Stimulated activated memory B cell treated with anti-CD40 and anti-IgM and Interleukin-4, amounts not matched to agents 10 μg/mL and 1 μg/mL and 100 μg/mL, for 72 hours (primary cell): ENCODE measurements at regions not wholly inside any gene's neighbourhood (a gene's known extent, or its start where the extent isn't known, plus 50 kb on each side); places are given as distances from the start of the nearest gene placed in this dataset.
"Not testable (repeated sequence)": the region's sequence is repeated elsewhere in the genome, so short reads cannot be mapped to it uniquely, and the experiment has no call there.

Experiments used
- ATAC-seq: fragments of 150-1000 bp; cut with Tn5 transposase; 2 replicates; pipeline ENCODE4 v1.10.0; 2021
- H3K27ac Mint-ChIP-seq: one replicate; pipeline ENCODE4 v1.8.0; 2022; ENCODE audit warnings: mild to moderate bottlenecking, mixed read lengths
- H3K27me3 Mint-ChIP-seq: one replicate; pipeline ENCODE4 v1.8.0; 2022; ENCODE audit warnings: mixed read lengths
- H3K36me3 Mint-ChIP-seq: one replicate; pipeline ENCODE4 v1.8.0; 2022; ENCODE audit warnings: mixed read lengths
- H3K4me1 Mint-ChIP-seq: one replicate; pipeline ENCODE4 v1.8.0; 2022; ENCODE audit warnings: mixed read lengths
- H3K4me3 Mint-ChIP-seq: one replicate; pipeline ENCODE4 v1.8.0; 2022; ENCODE audit warnings: mild to moderate bottlenecking, moderate library complexity, mixed read lengths
- H3K9me3 Mint-ChIP-seq: one replicate; pipeline ENCODE4 v1.8.0; 2022; ENCODE audit warnings: mixed read lengths

GRCh38 chr16:33913601-33914000 is 454.2 kb downstream of the TP53TG3F start:
- not testable (repeated sequence) for H3K27me3 Mint-ChIP-seq, H3K27ac Mint-ChIP-seq, H3K9me3 Mint-ChIP-seq, H3K4me3 Mint-ChIP-seq, H3K4me1 Mint-ChIP-seq, ATAC-seq, H3K36me3 Mint-ChIP-seq

DNA sequence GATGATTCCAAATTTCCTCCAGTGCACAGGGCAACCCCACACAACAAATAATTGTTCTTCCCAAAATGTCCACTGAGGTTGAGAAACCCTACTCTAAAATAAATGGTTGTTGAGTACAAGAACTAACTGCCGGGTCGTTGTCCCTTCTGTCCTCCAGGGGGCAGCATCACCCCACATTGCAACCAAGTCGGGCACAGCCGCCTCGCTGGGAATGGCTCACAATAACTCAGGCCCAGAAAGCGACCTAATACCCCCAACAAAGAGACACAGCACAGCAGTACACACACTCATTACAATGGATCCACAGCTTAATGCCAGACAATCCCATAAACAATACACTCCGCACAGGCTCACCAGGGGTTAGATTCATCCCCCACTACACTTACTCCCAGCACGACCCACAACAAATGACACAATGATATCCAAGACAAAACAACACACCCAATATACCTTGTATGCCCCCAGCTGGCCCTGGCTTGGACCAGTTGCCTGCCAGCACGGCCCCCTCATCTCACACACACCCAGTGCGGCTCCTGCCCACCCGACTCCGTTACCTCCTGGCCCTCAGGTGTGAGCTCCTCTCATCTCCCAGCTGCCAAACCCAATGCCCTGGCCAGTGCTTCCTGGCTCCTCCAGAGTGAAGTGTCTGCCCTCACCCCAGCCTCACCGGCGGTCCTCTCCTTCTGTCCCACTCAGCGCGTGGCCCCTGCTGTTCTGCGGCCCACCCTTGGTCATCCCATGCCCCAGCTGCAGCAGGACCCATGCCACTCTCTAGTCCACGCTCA is 461.5 kb downstream of the TP53TG3F start:
- H3K9me3 Mint-ChIP-seq, ATAC-seq, H3K27ac Mint-ChIP-seq, H3K27me3 Mint-ChIP-seq, H3K4me3 Mint-ChIP-seq, H3K36me3 Mint-ChIP-seq, H3K4me1 Mint-ChIP-seq: not testable (repeated sequence)

GRCh38 chr16:33922914-33923313 is 463.5 kb downstream of the TP53TG3F start:
- ATAC-seq, H3K4me1 Mint-ChIP-seq, H3K4me3 Mint-ChIP-seq, H3K27me3 Mint-ChIP-seq, H3K27ac Mint-ChIP-seq, H3K36me3 Mint-ChIP-seq, H3K9me3 Mint-ChIP-seq: not testable (repeated sequence)

DNA sequence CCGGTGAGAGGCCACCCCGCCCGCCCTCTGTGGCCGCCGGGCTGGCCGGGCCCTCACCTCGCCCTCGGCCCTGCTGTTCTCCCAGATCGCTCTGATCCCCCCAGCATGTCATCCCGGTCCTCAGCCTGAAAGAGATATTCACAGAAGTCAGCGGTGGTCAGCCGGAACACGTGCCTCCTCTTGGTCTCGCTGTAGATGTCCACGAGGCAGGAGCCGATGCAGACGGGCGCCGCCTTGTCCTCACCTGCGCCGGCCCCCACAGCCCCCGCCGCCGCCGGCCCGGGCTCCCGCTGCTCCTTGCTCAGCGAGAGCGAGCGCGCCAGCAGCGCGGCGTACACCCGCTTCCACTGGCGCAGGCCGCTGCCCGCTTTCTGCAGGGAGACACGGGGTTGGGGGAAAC is 468.6 kb downstream of the TP53TG3F start:
- not testable (repeated sequence) for H3K27ac Mint-ChIP-seq, H3K9me3 Mint-ChIP-seq, H3K27me3 Mint-ChIP-seq, ATAC-seq, H3K4me1 Mint-ChIP-seq, H3K4me3 Mint-ChIP-seq, H3K36me3 Mint-ChIP-seq

DNA sequence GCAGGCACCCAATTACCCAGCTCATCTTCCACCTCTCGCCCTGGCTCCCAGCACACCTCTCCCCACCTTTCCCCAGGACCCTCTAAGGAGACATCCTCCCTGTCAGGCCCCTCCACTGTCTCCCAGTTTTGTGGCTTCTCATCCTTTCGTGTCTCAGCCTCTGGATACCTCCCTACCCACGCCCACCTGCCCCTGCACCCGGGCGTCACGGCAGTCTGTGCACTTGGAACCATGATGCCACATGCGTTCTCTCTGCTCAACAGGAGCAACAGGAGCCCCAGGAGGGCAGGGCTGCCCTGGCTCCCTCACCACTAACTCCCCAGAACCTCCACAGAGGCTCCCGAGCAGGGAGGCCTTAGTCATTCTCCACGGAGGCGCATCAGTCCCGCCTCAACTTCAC is 472.8 kb downstream of the TP53TG3F start:
- not testable (repeated sequence) for H3K27me3 Mint-ChIP-seq, H3K9me3 Mint-ChIP-seq, H3K4me3 Mint-ChIP-seq, H3K27ac Mint-ChIP-seq, H3K36me3 Mint-ChIP-seq, H3K4me1 Mint-ChIP-seq, ATAC-seq

- H3K4me1 Mint-ChIP-seq, H3K27ac Mint-ChIP-seq, ATAC-seq, H3K27me3 Mint-ChIP-seq, H3K9me3 Mint-ChIP-seq, H3K36me3 Mint-ChIP-seq, H3K4me3 Mint-ChIP-seq: not testable (repeated sequence)
Observed at GRCh38 chr16:33933039-33933438, 473.6 kb downstream of the TP53TG3F start.

DNA sequence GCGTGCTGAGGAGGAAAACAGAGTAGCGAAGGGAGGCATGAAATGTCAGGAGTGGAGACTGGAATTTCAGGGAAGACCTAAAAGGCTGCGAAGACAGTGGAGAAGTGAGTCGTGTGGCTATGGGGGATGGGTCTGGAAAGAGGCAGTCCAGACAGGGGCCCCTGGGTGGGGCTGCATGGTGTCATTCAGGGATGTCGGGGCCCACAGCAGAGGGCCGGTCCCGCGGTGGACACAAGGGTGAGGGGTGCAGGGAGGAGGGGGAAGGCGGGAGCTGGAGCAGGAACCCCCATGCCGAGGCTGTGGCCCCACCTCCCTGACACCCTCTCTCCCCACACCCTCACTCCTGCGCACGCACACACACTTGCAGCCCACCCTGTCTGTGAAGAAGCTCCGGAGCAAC is 476.4 kb downstream of the TP53TG3F start:
- H3K9me3 Mint-ChIP-seq, H3K36me3 Mint-ChIP-seq, H3K27ac Mint-ChIP-seq, H3K27me3 Mint-ChIP-seq, H3K4me1 Mint-ChIP-seq, H3K4me3 Mint-ChIP-seq, ATAC-seq: not testable (repeated sequence)

GRCh38 chr16:33938097-33938496 is 478.7 kb downstream of the TP53TG3F start:
- not testable (repeated sequence) for H3K9me3 Mint-ChIP-seq, H3K36me3 Mint-ChIP-seq, ATAC-seq

DNA sequence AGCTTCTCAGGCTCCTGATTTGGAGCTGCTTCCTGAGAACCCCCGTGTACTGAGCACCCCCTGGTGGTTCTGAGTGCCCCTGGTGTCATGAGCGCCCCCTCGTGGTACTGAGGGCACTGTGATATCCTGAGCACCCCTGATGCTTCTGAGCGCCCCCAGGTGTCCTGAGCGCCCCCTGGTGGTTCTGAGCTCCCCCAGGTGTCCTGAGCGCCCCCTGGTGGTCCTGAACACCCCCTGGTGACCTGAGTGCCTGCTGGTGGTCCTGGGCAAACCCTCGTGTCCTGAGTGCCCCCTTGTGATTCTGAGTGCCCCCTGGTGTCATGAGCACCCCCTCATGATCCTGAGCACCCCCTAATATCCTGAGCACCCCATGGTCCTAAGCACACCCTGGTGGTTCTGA is 502.1 kb downstream of the TP53TG3F start:
- H3K27me3 Mint-ChIP-seq, ATAC-seq, H3K9me3 Mint-ChIP-seq, H3K27ac Mint-ChIP-seq, H3K4me3 Mint-ChIP-seq, H3K36me3 Mint-ChIP-seq, H3K4me1 Mint-ChIP-seq: not testable (repeated sequence)

More at GRCh38 chr16:33938097-33938496, 478.7 kb downstream of the TP53TG3F start:
- not testable (repeated sequence) for H3K27me3 Mint-ChIP-seq, H3K27ac Mint-ChIP-seq, H3K4me1 Mint-ChIP-seq, H3K4me3 Mint-ChIP-seq

DNA sequence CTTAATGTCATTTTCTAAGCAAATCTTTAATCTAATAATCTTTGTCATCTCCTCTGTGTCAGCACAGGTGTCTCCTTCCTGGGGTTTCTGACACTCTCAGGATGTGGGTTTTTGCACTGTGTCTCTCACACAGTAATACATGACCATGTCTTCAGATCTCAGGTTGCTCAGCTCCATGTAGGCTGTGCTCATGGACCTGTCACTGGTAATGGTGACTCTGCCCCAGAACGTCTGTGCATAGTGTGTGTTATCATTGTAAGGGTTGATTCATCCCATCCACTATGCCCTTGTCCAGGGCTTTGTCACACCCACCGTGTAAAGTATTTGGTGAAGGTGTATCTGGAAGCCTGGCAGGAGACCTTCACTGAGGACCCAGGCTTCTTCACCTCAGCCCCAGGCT is 506.1 kb downstream of the TP53TG3F start:
- not testable (repeated sequence) for H3K27me3 Mint-ChIP-seq, ATAC-seq, H3K36me3 Mint-ChIP-seq, H3K9me3 Mint-ChIP-seq, H3K4me1 Mint-ChIP-seq, H3K4me3 Mint-ChIP-seq, H3K27ac Mint-ChIP-seq

GRCh38 chr16:33966855-33967254 is 507.4 kb downstream of the TP53TG3F start:
- H3K36me3 Mint-ChIP-seq, H3K27ac Mint-ChIP-seq, H3K9me3 Mint-ChIP-seq, H3K27me3 Mint-ChIP-seq, ATAC-seq, H3K4me1 Mint-ChIP-seq, H3K4me3 Mint-ChIP-seq: not testable (repeated sequence)

DNA sequence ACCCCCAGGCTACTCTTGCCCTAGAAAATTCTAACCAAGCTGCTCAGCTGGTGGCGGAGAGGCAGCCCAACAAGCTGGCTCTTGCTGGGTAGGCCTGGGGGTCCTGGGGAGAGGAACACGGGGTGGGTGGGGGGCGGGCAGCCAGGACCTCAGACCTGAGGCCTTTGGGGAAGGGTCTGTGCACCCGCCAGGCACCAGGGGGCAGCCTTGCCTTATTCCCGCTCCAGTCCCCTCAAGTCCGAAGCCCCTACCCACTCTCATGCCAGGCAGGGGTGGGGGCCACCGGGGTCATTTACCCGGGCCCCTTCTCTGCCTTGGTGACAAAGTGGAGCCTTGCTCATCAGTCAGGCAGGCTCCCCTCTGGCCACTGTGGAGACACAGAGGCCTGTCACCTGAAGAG is 515.1 kb downstream of the TP53TG3F start:
- not testable (repeated sequence) for H3K27ac Mint-ChIP-seq, H3K27me3 Mint-ChIP-seq, H3K9me3 Mint-ChIP-seq, ATAC-seq, H3K4me1 Mint-ChIP-seq, H3K4me3 Mint-ChIP-seq, H3K36me3 Mint-ChIP-seq

DNA sequence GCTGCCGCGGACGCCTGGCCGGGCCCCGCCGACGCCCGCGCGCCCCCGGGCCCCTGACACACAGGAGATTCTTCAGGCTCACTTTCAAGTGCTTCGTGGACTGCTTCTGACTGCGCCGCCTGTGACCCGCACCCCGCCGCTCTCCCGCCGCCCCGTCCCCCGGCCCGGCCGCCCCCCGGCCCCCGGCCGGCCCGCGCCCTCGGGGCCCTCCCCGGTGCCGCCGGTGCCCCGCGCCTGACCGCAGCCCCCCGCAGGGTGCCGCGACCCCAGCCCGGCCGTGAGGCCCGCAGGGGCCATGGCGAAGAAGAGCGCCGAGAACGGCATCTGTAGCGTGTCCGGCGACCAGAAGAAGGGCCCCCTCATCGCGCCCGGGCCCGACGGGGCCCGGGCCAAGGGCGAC is 516.3 kb downstream of the TP53TG3F start:
- not testable (repeated sequence) for H3K27ac Mint-ChIP-seq, H3K36me3 Mint-ChIP-seq, H3K4me3 Mint-ChIP-seq, H3K9me3 Mint-ChIP-seq, H3K4me1 Mint-ChIP-seq, H3K27me3 Mint-ChIP-seq
- peak; percentile 65 for ATAC-seq

GRCh38 chr16:33976521-33976920 is 517.1 kb downstream of the TP53TG3F start:
- H3K27me3 Mint-ChIP-seq, H3K4me3 Mint-ChIP-seq, ATAC-seq, H3K27ac Mint-ChIP-seq, H3K36me3 Mint-ChIP-seq, H3K9me3 Mint-ChIP-seq, H3K4me1 Mint-ChIP-seq: not testable (repeated sequence)

DNA sequence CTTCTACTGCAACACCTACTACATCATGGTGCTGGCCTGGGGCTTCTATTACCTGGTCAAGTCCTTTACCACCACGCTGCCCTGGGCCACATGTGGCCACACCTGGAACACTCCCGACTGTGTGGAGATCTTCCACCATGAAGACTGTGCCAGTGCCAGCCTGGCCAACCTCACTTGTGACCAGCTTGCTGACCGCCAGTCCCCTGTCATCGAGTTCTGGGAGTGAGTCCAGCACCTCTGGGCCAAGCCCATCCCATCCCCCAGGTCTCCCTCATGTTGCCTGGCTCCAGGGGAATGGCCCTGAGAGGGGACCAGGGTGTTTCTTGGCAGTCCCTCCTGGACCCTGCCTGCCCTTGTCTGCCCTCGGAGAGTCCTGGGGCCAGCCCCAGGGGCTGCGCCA is 519.4 kb downstream of the TP53TG3F start:
- not testable (repeated sequence) for H3K36me3 Mint-ChIP-seq, ATAC-seq, H3K27me3 Mint-ChIP-seq, H3K9me3 Mint-ChIP-seq, H3K4me3 Mint-ChIP-seq, H3K4me1 Mint-ChIP-seq, H3K27ac Mint-ChIP-seq

DNA sequence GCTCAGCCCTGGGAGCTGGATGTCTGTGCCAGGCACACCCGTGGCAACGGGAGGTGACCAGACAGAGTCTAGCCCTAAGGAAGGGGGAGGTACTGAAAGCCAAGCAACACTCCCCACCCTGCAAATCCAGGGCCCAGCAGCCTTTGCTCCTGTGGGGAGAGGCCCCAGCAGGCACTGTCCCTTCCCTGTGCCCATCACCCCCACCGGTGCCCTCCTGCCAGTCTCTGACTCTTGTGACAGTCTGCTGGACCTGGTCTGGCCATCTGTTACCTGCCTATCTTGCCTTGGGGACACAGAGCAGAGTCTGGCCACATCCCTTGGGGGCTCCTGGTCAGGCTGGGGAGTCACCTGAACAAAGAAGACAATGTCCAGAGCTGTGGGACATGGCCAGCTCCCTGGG is 520.2 kb downstream of the TP53TG3F start:
- ATAC-seq, H3K36me3 Mint-ChIP-seq, H3K9me3 Mint-ChIP-seq, H3K27ac Mint-ChIP-seq, H3K4me3 Mint-ChIP-seq, H3K27me3 Mint-ChIP-seq, H3K4me1 Mint-ChIP-seq: not testable (repeated sequence)

GRCh38 chr16:33980736-33981135 is 521.3 kb downstream of the TP53TG3F start:
- not testable (repeated sequence) for H3K4me3 Mint-ChIP-seq, H3K36me3 Mint-ChIP-seq, H3K27ac Mint-ChIP-seq, H3K9me3 Mint-ChIP-seq, H3K4me1 Mint-ChIP-seq, H3K27me3 Mint-ChIP-seq, ATAC-seq
